SK-N-MC (cell line): ENCODE measurements at regions not wholly inside any gene's neighbourhood (a gene's known extent, or its start where the extent isn't known, plus 50 kb on each side); places are given as distances from the start of the nearest gene placed in this dataset.

Source experiments
- EZH2 ChIP-seq: fragments of 200-600 bp; sonication (generic); IDR thresholded peaks from one replicate; pipeline ENCODE4 v1.6.1; 2017; ENCODE audit warnings: antibody characterized with exemption
- POLR2AphosphoS5 ChIP-seq: IDR thresholded peaks from 2 replicates; pipeline ENCODE4 v1.6.1; 2012; ENCODE audit warnings: mild to moderate bottlenecking, low read depth, low read length, borderline replicate concordance

- TF ChIP-seq EZH2 (no peak), POLR2AphosphoS5 (no peak)
These were observed 122.9 kb downstream of the EMB start for GRCh38 chr5:50318220-50318619.
